GM18870 (cell line): ENCODE measurements at regions not wholly inside any gene's neighbourhood (a gene's known extent, or its start where the extent isn't known, plus 50 kb on each side); places are given as distances from the start of the nearest gene placed in this dataset.

Experiments used
- ATAC-seq: cut with Tn5 transposase; IDR thresholded peaks from one replicate; pipeline ENCODE4 v1.9.1; 2021; ENCODE audit warnings: moderate library complexity; ENCODE audit not compliant: unreplicated experiment

DNA sequence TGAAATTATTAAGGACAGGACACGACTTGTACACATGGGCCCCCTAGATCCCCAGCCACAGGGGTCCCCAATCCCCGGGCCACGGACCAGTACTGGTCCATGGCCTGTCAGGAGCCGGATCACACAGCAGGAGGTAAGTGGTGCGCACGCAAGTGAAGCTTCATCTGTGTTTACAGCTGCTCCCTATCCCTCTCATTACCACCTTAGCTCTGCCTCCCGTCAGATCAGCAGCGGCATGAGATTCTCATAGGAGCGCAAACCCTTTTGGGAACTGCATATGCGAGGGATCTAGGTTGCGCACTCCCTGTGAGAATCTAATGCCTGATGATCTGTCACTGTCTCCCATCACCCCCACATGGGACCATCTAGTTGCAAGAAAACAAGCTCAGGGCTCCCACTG lies 137.8 kb upstream of the ZFHX3 start:
- ATAC-seq = no peak

DNA sequence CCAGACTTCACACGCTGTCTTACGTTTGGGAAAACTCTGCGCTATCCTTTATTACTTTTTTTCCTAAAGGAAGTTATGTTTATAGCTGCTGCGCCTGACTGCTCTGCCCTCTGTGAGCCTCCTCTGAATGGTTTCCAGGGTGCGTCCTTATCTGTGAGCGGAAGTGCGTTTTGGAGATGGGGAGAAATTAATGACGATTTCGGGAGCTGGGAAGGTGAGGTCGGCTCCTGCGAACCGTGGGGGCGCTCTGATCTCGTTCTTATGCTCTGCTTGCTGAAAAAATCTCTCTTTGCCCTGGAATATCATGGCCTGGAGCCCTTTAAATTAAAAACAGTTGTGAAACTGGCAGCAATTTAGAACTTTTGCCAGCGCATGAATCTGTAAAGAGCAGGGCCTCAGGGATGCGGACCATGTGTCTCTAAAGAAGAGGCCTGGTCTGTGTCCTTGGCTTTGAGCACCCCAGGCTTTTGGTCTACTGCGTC lies 135.7 kb upstream of the ZFHX3 start:
- no peak for ATAC-seq

DNA sequence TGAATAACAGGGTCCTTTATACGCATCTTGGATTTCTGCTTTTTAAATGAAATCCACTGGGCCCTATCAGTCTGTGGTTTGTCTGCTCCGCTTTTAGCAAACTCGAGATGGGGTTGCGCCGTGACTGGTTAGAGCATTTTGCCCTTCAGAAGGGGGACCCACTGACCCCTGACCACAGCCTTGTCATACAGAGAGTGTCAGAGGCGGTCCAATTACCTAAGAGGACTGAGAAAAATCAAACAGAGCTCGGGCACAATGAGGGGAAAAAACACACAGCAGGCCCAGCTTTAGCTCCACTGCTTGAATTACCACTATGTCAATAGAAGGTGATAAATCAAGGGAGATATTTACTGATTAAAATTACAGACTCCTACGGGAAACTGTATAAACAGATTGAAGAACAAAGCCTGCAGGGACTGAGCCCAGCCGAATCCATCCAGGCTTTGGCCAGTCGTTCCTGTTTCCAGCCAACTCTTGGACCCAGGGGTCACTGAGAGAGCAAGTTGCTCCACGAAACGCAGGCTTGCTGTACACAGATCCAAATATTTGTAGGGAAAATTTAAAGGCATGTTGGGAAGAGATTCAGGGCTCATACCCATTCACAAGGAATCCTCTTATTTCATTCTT lies 131.9 kb upstream of the ZFHX3 start:
- no peak for ATAC-seq

DNA sequence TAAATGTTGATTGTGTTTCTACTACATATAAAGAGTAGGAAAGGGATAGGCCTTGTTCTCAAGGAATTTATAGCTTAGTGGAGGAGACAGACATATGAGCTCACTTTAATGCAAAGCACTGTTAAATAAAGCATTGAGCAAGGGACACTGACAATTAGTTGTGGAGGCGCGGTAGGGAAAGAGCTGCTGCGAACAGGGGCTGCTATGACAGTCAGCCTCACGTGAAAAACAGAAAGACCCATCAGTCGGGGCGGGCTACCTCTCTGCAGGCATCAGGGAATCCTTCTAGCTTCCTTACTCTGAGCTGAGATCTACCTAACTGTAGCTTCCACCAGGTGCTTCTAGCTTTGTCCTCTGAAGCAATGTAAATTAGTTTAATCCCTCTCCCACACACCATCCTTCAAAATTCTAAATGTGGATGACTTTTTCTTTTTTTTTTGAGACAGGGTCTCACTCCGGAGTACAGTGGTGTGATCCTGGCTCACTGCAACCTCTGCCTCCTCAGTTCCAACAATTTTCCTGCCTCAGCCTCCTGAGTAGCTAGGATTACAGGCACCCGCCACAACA lies 129.9 kb upstream of the ZFHX3 start:
- no peak for ATAC-seq

DNA sequence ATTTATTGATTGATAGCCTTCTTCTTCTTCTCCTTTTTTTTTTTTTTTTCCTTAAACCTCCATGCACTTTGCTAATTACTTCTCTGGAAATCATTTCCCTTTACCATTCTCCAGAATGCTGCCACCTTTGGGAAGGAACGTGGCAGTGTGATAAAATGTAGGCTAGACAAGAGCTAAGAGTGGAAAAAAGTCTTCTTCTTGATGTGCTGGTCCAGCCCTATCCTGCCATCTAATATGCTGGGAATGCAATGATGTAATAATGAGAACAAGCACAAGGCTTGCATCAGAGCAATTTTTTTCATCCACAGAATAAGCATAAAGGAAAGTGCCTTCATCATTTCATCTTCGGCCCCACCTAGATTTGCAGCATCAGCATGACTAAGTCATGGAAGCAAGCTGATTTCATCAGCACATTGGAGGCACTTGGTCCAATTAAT lies 128.7 kb upstream of the ZFHX3 start:
- no peak for ATAC-seq

DNA sequence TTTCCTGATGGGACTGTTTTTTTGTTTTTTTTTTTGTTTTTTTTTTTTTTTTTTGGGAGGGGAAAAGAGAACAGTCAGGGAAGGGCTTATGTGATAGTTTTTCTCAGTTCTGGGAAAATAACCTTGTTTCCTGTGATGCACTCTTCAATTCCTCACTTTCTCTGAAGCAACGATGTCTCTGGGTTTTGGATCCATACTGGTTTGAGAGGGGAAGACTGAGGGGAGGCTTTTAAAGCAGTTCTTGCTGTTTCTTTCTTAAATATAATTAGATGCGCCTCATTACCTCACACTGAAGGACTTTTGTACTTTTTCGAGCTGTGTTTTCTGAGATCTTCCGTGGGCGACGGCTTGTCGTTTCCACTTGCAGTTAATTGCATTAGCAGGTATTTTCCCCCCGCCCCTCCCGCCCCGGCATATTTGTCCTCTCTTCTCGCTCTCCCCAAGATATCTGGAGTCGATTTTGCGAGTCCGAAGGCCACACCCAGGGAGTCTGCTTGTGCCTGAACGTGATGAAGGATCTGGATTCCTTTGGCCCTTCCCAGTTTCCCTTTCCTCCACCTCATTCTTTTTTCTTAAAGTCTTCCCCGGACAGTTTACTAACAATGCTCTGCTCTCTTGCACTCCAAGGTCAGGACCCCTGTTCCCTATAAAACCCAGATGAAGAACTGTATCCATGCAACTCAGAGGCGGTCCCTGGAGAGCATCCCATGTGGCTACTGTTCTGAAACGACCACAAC lies 125.2 kb upstream of the ZFHX3 start:
- ATAC-seq = no peak

DNA sequence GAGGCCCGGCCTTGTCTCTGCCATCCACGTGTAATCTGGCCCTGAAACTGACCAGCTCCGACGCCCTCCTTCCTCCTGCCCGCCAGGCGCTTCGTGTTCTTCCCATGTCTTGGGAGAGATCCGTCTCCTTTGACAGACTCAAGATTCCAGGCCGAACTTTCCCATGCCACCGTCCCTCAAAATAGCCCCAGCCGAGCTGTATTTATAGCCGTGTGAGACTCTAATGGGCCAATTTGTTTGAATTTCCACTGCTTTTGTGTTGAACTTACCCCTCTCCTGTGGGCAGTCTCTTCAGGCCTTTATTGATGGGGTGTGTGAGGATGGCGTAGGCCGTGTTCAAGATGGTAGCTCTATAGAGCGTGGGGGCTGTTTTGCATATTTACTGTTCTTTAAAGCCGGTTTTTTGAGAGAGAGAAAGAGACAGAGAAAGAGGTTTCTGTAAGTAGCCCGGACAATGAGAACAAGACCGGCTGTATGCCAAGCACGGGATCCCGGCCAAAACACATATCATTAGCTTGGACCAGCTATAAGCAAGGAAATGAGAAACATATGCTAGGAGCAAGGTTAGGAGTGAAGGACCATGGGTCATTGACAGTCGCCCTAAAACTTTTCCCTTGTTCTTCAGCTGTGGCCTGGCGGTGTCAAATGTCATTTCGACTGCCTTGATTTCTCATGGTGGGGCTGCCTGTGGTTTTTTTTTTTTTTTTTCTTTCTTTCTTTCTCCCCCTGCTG lies 124.5 kb upstream of the ZFHX3 start:
- ATAC-seq = no peak

DNA sequence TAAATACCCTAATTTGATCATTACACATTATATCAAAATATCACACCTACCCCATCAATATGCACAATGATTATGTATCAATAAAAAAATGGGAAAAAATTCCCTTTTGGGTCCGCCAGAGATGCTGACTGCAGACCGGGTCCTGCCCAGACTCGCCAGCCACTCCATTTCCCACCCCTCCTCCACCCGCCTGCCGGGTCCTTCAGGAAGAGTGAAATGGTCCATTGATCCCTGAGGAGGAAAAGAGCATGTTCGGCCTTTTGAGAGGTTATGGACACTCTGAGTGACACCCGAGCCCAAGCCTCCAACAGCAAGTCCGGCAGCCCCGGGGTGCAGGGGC lies 123.9 kb upstream of the ZFHX3 start:
- ATAC-seq = no peak

DNA sequence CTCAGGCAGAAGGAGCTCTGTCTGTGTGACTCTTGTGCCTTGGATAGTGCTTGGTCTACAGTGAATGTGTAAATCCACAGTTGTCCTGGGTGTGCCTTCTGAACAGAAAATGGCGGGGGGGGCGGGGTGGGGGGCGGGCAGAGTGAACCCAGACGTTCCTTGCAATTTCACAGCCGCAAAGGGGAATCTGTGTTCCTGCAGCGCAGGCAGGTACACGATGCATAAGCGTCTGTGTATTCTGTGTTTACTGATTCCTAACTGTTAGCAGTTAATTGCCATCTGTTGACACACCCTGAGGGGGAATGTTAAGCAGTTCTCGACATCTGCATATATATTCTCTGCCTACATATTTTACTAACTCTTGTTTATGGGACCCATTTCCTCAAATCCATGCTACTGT lies 123.5 kb upstream of the ZFHX3 start:
- no peak for ATAC-seq

DNA sequence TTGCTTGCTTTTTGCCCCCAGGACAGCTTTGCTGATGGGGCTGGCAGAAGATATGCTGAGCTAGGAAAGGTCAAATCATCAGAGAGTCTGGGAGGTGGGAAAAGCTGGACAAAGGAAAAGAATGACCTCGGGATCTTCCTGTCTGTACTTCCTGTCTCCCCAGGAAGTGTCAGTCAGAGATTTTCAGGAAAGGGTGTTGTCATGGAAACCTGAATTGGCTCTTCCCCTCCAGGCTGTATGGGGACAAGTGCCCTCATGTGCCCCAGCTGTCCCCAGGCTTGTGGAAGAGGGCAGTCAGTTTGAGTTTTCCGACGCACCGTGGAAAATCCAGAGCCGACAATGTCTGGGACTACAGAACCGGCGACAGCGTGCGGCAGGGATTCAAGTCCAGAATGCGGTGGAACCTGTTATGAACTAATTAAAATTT lies 122.7 kb upstream of the ZFHX3 start:
- no peak for ATAC-seq

DNA sequence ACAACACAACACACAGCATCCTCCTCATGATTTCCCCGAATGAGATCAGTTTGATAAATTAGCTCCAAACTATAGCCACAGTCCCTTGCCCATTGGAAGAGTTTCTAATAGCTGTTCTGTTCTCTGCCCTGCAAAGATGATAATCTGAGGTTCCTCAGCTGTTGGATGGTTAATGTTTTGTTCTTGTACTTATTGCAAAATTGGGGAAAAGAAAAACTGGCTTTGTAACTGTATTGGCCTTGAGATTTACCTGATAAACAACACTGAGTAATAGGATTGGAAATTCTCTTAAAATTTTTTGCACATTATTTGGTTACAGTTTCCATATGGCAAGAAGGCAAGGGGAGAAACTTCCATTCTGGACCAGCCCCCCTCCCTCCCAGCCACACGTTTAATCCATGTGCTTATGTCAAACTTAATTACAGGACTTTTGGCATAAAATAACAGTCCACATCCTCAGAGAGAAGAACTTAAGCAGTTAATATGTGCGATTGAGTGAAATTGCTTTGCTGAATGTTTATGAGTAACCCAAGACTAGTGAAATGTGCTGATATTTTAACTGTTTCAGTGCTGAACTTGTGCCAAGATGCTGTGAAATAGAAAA lies 119.1 kb upstream of the ZFHX3 start:
- ATAC-seq = no peak

DNA sequence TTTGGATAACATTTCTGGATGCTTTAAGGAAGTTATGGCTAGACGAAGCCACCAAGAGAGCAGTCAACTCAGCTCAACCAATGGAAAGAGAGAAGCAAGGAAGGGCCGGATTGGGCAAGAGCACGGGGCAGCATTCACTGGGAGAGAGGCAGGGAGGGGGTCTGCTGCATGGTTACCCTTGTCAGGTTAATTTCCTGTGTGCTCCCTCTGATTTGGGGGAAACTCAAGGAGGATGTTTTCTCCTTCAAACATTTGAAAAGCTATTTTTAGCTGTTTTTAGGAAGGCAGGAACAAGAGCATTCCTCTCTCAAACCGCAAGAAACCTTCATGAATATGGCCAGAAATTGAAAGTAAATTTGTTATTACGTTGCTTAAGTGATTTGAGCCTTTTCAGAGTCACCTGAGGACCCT lies 118.5 kb upstream of the ZFHX3 start:
- no peak for ATAC-seq

DNA sequence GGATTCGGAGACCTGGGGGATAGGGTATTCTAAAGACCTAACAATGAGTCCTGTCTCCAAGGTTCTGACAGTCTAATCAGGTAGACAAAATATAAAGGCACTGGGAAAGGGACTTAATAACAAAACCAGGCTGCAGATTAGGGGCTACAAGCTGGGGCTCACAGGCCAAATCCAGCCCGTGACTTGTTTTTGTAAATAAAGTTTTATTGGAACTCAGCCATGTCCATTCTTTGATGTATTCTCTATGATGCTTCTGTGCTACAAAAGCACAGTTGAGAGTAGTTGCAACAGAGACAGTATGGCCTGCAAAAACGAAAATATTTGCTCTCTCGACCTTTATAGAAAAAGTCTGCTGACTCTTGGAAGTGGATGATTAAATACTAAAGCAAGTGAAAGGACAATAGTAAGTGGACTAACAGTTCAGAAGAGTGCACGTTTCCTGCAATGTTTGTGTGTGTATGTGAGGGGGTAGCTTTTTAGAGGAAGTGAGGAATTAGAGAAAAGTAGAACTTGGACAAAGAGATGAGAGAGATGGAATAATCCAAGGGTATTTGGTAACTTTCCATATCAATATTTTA lies 115.4 kb upstream of the ZFHX3 start:
- ATAC-seq = no peak

DNA sequence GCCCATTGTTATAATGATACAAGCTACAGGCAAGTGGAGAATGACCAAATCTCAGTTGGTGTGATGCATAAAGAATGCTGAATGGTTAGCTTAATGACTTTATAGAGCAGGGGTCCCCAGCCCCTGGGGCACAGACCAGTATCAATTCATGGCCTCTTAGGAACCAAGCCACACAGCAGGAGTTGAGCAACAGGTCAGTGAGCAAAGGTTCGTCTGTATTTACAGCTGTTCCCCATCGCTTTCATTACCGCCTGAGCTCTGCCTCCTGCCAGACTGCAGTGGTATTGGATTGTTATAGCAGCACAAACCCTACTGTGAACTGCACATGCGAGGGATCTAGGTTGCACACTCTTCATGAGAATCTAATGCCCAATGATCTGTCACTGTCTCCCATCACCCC lies 114.0 kb upstream of the ZFHX3 start:
- no peak for ATAC-seq

DNA sequence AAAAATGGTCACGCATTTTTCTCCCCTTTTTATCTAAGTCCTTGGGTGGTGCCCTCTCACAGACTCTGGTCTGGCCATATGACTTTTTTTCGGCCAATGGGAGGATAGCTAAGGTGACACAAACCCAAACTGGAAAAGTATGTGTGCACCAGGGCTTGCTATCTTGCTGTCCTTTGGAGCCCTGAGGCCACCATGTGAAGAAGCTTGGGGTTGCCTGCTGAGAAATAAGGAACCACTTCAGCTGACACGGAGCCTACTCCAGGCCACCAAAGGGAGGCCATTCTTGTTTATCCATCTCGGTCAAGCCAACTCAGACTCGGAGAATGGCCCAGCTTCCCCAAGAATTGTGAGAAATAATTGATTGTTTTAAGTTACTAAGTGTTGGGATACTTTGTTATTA lies 111.4 kb upstream of the ZFHX3 start:
- no peak for ATAC-seq

DNA sequence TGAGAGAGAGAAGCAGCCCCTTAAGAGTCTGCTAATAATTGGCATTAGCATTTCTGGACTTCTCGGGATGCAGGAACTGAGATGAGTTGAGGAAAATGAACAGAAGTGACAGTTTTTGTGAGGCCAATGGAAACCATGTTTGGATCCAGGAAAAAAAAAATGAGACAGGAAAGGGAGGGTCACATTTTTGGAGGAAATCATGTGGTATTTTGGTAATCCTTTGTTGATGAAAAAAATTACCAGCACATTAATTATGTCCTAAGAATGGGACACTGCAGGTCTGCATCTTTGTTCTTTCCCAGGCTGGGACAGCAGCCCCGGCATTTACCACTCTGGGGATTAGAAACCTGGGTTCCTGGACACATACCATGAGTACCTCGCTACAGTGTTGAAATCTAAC lies 109.9 kb upstream of the ZFHX3 start:
- no peak for ATAC-seq

DNA sequence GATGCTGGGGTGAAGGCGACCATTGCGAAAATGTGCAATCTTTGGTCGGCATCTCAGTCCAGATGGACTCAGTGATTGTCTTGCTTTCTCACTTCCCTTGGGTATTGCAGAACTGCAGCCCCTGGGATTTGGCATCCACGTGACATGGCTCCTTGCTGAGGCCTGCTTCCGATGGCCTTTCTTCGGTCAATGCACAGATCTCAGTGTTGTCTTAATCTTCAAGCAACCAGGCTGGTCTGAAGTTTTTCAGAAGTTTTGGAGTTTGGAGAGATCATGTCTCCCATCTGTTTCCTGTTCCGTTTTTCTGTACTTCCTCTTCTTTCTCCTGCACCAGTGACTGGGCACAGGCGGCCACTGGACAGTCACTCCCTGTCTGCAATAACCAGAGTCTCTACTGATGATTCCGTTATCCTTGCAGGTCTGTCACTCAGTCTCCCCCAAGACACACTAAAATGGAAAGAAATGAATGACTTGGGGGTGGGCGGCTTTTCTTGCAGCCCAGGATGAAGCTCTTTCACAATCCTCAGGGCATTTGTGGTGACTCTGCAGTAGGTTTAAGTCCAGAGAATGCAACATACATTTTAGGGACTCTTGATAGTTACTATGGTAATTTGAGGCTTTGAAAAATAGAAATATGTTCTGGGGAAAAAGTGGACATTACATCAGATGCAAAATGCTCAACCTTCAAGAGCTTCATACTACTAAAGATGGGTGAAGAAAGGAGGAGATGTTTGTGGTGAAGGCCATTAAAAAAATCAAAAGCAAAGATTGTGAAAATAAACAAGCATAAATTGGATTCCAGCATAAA lies 106.3 kb upstream of the ZFHX3 start:
- no peak for ATAC-seq

DNA sequence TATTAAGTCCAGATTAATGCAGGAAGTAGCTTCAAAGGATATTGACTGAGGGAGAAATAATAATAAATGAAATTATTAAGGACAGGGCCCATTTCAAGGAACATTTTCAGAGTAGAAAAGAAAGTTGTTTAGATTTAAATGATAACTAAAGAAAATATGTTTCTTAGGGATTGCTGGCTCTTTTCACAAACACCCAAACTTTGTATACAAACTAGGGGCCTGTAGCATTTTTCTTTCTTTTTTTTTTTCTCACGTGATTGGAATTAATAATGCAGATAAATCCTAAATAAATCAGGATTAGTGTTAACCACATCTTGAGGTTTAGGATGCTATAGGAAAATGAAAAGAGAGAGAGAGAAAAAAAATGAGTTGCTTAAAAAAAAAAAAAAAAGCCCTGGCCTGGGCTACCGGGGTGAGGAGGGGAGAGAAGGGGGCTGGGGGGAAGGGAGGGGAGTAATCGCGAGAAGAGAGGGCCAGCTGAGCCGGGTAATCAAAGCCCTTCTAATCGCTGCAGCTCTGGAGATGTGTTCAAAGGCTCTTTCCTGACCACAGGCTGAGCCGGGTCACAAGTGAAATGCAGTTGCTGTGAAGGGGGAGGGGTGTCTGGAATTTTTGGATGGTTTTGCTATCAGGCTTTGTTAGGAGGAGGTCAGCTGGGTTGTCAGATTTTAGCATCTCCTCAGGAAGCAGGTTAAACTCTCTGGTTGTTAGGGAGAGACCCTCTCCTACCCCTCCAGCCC lies 104.6 kb upstream of the ZFHX3 start:
- ATAC-seq = no peak

DNA sequence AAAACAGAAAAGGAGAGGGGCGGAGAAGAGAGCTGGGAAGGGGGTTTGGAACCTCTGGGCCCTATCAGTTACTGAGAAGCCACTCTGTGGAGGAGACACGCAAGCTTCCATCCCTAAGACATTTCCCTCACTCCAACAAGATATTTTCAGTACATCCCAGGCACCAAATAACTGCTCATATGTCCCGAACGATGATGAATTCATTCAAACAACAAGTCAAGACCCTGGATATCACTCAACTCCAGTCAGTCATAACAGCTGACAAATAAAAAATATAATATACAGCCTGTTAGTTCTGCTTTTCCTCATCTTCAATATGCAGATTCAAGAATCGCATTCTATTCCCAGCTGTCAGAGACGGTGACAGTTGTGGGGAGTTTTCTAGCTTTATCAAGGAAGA lies 104.0 kb upstream of the ZFHX3 start:
- ATAC-seq = no peak

DNA sequence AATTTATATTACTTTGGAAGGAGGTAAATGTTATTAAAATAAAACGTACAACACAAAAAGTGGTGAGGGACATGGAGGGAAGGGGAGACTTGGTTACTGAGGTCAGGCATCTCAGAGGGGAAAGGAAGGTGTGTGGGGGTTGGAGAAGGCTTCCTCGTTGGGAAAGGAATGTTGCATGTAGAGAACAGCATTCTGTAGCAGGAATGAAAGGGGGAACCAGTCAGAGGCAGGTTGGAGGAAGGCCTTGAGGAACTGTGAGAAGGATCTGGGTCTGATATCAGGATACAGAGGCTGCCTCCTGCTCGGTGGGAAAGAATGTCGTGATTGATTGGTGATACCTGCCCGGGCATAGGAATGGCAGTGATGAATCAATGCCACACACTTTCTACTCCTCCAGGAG lies 103.3 kb upstream of the ZFHX3 start:
- no peak for ATAC-seq
